Brain microvascular endothelial cell (primary cell): ENCODE measurements at regions not wholly inside any gene's neighbourhood (a gene's known extent, or its start where the extent isn't known, plus 50 kb on each side); places are given as distances from the start of the nearest gene placed in this dataset.

ENCODE experiments used
- DNase-seq: peaks from one replicate; pipeline ENCODE4 v3.0.0-alpha.2; 2020
- H3K27ac ChIP-seq: fragments of 250-450 bp; sonication (Bioruptor Pico); 2 replicates; pipeline ENCODE4 v1.5.1; 2020; ENCODE audit warnings: mild to moderate bottlenecking, moderate library complexity
- H3K27me3 ChIP-seq: fragments of 250-450 bp; sonication (Bioruptor Pico); replicated peaks from 2 replicates; pipeline ENCODE4 v1.5.1; 2020; ENCODE audit warnings: mild to moderate bottlenecking
- H3K36me3 ChIP-seq: fragments of 250-450 bp; sonication (Bioruptor Pico); replicated peaks from 2 replicates; pipeline ENCODE4 v1.5.1; 2020; ENCODE audit warnings: mild to moderate bottlenecking
- H3K4me3 ChIP-seq: 2 replicates; pipeline ENCODE4 v1.5.1; 2011; ENCODE audit warnings: low read depth, mild to moderate bottlenecking, control low read depth, low read length, moderate library complexity
- in situ Hi-C: cut with HindIII; loops from 2 replicates; pipeline ENCODE4 v1.10.0; 2017; ENCODE audit warnings: low sequenced_read_pairs, low pct_ligation_motif_present
- TF ChIP-seq, protein P1 (sequence below): IDR thresholded peaks from 2 replicates; pipeline ENCODE4 v1.5.1; 2011; ENCODE audit warnings: low read depth, mild to moderate bottlenecking, moderate library complexity, low read length, control low read depth, inconsistent platforms; ENCODE audit errors: missing control alignments

DNA sequence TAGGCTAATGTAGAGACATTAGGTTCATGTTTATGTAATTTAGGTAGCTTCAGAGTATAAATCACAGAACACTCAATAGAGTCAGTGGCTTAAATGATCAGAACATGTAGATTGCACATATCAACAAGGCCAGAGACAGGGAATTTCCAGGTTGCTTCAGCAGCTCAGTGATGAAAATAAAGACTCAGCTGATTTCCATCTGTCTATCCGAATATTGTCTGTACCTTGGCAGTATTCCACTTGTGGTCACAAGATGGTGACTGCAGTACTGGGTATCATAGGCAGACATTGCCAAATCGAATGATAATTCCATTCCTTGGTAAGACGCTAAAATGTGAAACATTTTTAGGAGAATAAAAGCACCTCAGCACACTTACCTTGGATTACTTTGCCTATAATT is 702.2 kb downstream of the MAT2B start:
- DNase-seq = no peak
- in situ Hi-C loops = no loop called here
- no peak overlapping the region for H3K4me3 ChIP-seq
- TF ChIP-seq, protein P1, sequence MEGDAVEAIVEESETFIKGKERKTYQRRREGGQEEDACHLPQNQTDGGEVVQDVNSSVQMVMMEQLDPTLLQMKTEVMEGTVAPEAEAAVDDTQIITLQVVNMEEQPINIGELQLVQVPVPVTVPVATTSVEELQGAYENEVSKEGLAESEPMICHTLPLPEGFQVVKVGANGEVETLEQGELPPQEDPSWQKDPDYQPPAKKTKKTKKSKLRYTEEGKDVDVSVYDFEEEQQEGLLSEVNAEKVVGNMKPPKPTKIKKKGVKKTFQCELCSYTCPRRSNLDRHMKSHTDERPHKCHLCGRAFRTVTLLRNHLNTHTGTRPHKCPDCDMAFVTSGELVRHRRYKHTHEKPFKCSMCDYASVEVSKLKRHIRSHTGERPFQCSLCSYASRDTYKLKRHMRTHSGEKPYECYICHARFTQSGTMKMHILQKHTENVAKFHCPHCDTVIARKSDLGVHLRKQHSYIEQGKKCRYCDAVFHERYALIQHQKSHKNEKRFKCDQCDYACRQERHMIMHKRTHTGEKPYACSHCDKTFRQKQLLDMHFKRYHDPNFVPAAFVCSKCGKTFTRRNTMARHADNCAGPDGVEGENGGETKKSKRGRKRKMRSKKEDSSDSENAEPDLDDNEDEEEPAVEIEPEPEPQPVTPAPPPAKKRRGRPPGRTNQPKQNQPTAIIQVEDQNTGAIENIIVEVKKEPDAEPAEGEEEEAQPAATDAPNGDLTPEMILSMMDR = no peak
- no peak overlapping the region for H3K27ac ChIP-seq
- no peaks in the 10 kb centered on the region for H3K27me3 ChIP-seq
- no peaks in the 10 kb centered on the region for H3K36me3 ChIP-seq

DNA sequence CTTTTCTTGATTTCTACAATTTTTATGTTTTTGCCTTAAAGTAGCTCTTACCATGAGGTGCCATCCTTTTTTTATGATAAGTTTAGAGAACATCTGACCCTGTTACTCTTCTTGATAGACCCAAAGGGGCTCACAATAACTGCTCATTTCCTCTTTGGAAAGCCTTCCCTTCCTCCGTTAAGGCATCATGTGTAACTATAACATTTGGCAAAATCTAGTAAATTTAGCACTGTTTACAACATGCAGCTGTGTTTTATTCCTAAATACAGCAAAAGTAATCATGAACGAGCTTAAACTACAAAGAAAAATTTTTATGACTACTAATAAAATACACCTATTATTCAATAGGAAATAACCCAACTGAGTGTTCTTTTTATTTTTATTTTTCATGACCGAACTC is 705.1 kb downstream of the MAT2B start:
- TF ChIP-seq, protein P1 = no peak
- Histone ChIP-seq H3K36me3 (no peaks in the 10 kb centered on the region), H3K27ac (no peak overlapping the region), H3K27me3 (no peaks in the 10 kb centered on the region), H3K4me3 (no peak overlapping the region)
- in situ Hi-C loops = no loop called here
- DNase-seq = no peak

DNA sequence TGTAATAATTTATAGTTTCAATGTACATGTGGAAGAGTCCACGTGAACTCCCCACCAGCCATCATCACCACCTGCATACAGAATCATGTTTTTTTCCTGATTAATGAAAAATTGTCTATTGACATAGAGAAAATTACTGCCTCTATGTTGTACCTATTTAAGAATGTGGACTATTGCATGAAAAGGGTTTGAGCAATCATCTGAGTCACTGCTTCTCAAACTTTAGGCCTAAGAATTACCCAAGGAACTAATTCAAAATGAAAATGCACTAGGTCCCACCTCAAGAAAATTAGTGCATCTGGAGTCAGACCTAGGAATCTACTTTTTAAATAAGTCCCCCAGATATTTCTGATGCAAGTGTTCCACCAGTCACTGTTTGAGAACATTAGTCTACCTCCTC is 709.3 kb downstream of the MAT2B start:
- TF ChIP-seq, protein P1 = no peak
- no peak for DNase-seq
- no peak overlapping the region for H3K4me3 ChIP-seq
- H3K27ac ChIP-seq = no peak overlapping the region
- in situ Hi-C loops = no loop called here
- no peaks in the 10 kb centered on the region for H3K36me3 ChIP-seq
- no peaks in the 10 kb centered on the region for H3K27me3 ChIP-seq

DNA sequence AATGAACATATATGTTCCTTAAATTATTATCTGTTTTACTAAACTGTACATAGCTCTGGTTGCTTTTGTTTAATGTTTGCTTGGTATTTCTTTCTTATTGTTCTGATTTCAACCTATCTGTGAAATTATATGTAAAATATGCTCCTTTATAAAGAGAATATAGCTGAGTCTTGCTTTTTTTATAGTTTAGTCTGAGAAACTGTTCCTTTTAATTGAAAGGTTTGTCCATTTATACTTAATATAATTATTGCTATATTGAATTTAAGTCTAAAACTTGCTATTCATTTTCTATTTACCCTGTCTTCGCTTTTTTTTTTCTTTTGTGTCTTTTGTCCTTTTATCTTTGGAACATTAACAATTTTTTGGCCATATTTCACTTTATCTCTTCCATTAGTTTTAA is 712.0 kb downstream of the MAT2B start:
- in situ Hi-C loops = no loop called here
- DNase-seq = no peak
- no peak overlapping the region for H3K27ac ChIP-seq
- no peak overlapping the region for H3K4me3 ChIP-seq
- H3K36me3 ChIP-seq = no peaks in the 10 kb centered on the region
- H3K27me3 ChIP-seq = no peaks in the 10 kb centered on the region
- TF ChIP-seq, protein P1 = no peak

DNA sequence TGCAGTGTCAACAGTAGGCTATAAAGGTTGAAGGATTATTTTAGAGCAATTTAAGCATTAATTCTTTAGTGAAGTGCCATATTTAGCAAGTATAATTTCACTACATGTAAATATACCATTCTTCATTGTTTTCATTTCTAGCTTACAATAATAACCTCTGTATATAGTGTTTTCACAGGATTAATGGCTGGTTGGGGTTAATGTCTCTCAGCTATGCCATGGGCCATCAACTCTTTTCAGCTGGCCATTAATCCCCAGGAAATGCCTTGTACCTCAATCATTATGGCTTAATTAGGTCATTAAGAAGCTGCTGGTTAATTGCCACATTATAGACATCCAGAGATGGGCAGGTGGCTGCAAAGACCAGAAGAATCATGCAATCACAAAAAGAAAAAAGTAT is 715.1 kb downstream of the MAT2B start:
- Histone ChIP-seq H3K27ac (no peak overlapping the region), H3K4me3 (no peak overlapping the region), H3K36me3 (no peaks in the 10 kb centered on the region), H3K27me3 (no peaks in the 10 kb centered on the region)
- in situ Hi-C loops = no loop called here
- no peak for DNase-seq
- TF ChIP-seq, protein P1 = no peak

DNA sequence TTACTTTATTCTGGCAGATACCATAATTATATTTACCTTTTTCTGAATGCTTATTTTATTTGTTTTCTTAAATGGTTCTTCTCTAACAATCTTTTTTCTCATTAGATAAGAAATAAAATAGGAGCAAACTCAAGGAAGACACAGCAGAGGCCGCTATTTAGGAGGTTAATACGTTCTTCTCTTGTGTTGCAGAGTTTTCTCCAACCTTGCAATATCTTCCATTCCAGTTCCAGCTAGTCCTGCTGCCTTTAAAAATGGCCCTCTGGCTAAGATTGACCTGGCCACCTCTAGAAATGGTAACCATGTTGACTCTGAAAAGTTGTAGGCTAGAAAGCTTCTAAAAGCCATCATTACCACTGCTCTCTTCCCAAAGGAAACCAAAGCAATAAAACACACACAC is 718.8 kb downstream of the MAT2B start:
- in situ Hi-C loops = no loop called here
- no peak for DNase-seq
- Histone ChIP-seq H3K36me3 (no peaks in the 10 kb centered on the region), H3K27me3 (no peaks in the 10 kb centered on the region), H3K27ac (no peak overlapping the region), H3K4me3 (no peak overlapping the region)
- TF ChIP-seq, protein P1 = no peak
